Ovary (tissue), 7 donors: ENCODE measurements at regions not wholly inside any gene's neighbourhood (a gene's known extent, or its start where the extent isn't known, plus 50 kb on each side); places are given as distances from the start of the nearest gene placed in this dataset.
"Not testable (repeated sequence)": the region's sequence is repeated elsewhere in the genome, so short reads cannot be mapped to it uniquely, and the experiment has no call there.

Experiments used
- DNase-seq, 5 donors: peaks; one replicate each; pipeline ENCODE4 v3.0.0-alpha.2; 2019 to 2020
- H3K27ac ChIP-seq, 2 donors: fragments of 200-600 bp; one replicate each; pipeline versions ENCODE4 v1.5.1 to v1.8.0; 2019 to 2022
- H3K27me3 ChIP-seq: fragments of 200-600 bp; one replicate; pipeline ENCODE4 v1.8.0; 2022
- H3K36me3 ChIP-seq: fragments of 200-600 bp; sonication (generic); one replicate; pipeline ENCODE4 v1.5.1; 2019
- H3K4me1 ChIP-seq: one replicate; pipeline ENCODE4 v1.8.1; 2013; ENCODE audit warnings: mild to moderate bottlenecking, moderate library complexity; ENCODE audit not compliant: insufficient read depth
- H3K4me3 ChIP-seq: fragments of 200-600 bp; sonication (generic); one replicate; pipeline ENCODE4 v1.5.1; 2017
- H3K9me3 ChIP-seq, 2 donors: fragments of 200-600 bp in 1 of 2; sonication (generic) in 1 of 2; one replicate each; pipeline versions ENCODE4 v1.5.1 to v1.8.1; 2013 to 2019; ENCODE audit warnings: mild to moderate bottlenecking in 1 of 2, moderate library complexity in 1 of 2
- WGBS, 3 donors: extraction: QIAGEN DNeasy Blood & Tissue Kit in 1 of 3; methylation state at CpG; one replicate each; pipeline versions ENCODE4 v1.1.5 to v1.1.7; 2013 to 2017; 5-methylcytosine and 5-hydroxymethylcytosine counted together
- intact Hi-C, 4 donors: fragments of 100-400 bp; cut with DNase I; formaldehyde crosslinking; loops; one replicate each; pipeline versions ENCODE4 v1.11.0 to v1.15.1; 2022 to 2023
- donor health status: DM: no; HTN: no; CAD: no; lungs with moderate emphysema.
- donor health status: DM: no; HTN: no; CAD: no.
- donor health status: Bipolar disorder and iron deficiency.
- donor health status: DM: no; HTN: no; CAD: no.
- donor health status: DM: yes; HTN: yes; CAD: no.

DNA sequence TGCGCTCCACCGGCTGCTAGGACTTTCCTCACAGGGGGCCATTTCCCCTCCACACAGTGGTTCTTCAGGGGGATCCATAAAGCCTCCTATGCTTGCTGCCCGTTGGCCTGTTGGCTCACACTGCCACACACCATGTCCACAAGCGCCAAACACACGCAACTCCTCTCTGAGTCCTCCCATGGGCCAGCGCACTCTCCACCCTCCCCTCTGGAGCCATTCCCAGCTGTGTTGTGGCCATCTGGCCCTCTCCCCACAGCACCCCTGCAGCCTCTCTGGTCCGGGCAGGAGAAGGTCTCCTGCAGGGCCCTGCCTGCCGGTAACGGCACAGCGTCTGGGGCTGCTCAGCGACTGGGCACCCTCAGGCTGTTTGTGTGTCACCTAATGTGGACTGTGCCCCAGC is 4473.3 kb upstream of the OR11H1 start:
- not testable (repeated sequence) for H3K9me3 ChIP-seq, H3K4me1 ChIP-seq

GRCh38 chr22:11055176-11055575 is 4472.8 kb upstream of the OR11H1 start:
- H3K27me3 ChIP-seq, H3K4me1 ChIP-seq, H3K4me3 ChIP-seq, DNase-seq, H3K9me3 ChIP-seq, H3K27ac ChIP-seq, intact Hi-C loops, H3K36me3 ChIP-seq: not testable (repeated sequence)
- 76 to 82% (median 80%) methylated on average over 8 of the region's 8 CpGs for WGBS, 3 donors

More for the DNA sequence above, 4473.3 kb upstream of the OR11H1 start:
- intact Hi-C loops, H3K27ac ChIP-seq, DNase-seq, H3K36me3 ChIP-seq, H3K4me3 ChIP-seq, H3K27me3 ChIP-seq: not testable (repeated sequence)
- 64 to 74% (median 70%) methylated on average over 11 of the region's 11 CpGs for WGBS, 3 donors

DNA sequence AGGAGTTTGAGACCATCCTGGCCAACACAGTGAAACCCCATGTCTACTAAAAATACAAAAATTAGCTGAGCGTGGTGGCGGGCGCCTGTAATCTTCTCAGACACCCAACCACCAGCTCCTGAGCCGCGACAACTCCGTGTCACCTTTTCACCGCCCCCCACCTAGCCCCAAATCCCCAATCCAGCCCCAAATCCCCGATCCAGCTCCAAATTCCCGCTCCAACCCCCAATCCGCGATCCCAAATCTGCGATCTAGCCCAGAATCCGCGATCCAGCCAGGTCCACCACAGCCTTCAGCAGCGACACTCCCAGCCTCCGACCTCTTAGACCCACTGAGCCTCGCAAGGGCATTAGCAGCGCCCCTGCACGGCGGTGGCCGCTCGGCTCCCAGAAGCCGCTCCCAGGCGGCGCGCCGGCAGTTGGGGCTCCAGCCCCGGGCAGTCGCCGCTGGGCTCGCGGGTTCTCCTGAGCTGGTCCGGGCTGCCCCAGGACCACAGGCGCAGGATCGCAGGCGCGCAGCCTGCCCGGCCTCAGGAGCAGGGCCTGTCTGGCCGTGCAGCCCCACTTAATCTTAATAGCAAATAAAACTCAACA is 4469.9 kb upstream of the OR11H1 start:
- H3K36me3 ChIP-seq, H3K4me3 ChIP-seq, DNase-seq, H3K4me1 ChIP-seq, intact Hi-C loops, H3K9me3 ChIP-seq, H3K27ac ChIP-seq, H3K27me3 ChIP-seq: not testable (repeated sequence)
- WGBS, 3 donors, result 71 to 78% (median 77%) methylated on average over 37 to 39 of the region's 39 CpGs

DNA sequence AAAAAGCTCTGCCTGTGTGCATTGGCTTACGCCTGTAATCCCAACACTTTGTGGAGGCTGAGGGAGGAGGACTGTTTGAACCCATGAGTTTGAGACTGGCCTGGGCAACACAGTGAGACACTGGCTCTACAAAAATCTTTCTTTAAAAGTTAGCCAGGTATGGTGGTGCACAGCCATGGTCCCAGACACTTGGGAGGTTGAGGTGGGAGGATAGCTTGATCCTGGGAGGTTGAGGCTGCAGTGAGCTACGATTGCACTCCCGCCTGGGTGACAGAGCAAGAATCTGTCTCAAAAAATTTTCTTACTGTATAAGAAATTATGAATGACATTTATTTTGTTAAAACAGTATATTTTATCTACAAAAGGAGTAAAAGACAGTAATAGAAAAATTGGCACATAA is 4468.9 kb upstream of the OR11H1 start:
- intact Hi-C loops, H3K4me1 ChIP-seq, H3K27me3 ChIP-seq, H3K36me3 ChIP-seq, H3K27ac ChIP-seq, DNase-seq, H3K4me3 ChIP-seq, H3K9me3 ChIP-seq: not testable (repeated sequence)
- 72 to 84% (median 82%) methylated on average over 3 of the region's 3 CpGs for WGBS, 3 donors

- H3K4me1 ChIP-seq, intact Hi-C loops, H3K27me3 ChIP-seq, DNase-seq, H3K36me3 ChIP-seq, H3K9me3 ChIP-seq, H3K27ac ChIP-seq, H3K4me3 ChIP-seq: not testable (repeated sequence)
- 52 to 73% (median 71%) methylated on average over 2 of the region's 2 CpGs for WGBS, 3 donors
Observed at GRCh38 chr22:11060797-11061196, 4467.2 kb upstream of the OR11H1 start.

- intact Hi-C loops, H3K27ac ChIP-seq, H3K27me3 ChIP-seq, H3K4me3 ChIP-seq, H3K4me1 ChIP-seq, DNase-seq, H3K36me3 ChIP-seq, H3K9me3 ChIP-seq: not testable (repeated sequence)
- WGBS, 3 donors, result 32 to 64% (median 55%) methylated on average over 2 to 3 of the region's 3 CpGs
Observed at GRCh38 chr22:11062534-11062933, 4465.5 kb upstream of the OR11H1 start.

DNA sequence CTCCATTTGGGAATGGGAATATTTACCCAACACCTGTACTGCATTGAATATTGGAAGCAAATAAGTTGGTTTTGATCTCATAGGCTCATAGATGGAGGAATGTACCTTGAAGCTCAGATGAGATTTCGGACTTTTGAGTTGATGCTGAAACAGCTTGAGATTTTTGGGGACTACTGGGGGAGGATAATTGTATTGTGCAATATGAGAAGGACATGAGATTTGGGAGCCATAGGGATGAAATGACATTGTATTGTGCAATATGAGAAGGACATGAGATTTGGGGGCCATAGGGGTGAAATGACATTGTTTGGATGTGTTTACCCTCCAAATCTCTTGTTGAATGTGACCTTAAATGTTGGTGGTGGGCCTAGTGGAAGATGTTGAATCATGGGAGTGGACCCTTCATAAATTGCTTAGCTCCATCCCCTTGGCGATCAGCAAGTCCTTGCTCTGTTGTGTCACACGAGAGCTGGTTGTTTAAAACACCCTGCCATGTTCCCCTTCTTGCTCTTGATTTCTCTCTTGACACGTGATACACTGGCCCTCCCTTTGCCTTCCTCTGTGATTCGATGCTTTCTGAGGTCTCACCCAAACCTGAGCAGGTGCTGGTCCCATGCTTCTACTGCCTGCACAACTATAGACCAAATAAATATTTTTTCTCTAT is 4464.8 kb upstream of the OR11H1 start:
- H3K36me3 ChIP-seq, H3K9me3 ChIP-seq, DNase-seq, H3K4me1 ChIP-seq, H3K4me3 ChIP-seq, intact Hi-C loops, H3K27ac ChIP-seq, H3K27me3 ChIP-seq: not testable (repeated sequence)
- 30 to 33% (median 33%) methylated on average over 5 of the region's 5 CpGs for WGBS, 3 donors

DNA sequence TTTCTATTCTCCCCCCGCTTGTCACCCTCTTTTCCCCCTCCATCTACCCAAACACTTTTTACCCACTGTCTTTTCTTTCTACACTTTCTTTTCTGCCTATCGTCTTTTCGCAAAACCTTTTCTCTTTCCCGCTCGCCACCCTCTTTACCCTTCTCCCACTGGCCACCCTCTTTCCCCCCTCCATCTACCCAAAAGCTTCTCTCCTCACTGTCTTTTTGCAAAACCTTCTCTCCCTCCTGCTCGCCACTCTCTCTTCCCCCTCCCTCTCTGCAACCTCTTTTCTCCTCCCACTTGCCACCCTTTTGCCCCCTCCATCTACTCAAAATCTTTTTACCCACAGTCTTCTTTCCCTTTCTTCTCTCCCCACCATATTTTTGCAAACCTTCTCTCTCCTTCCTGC is 4462.8 kb upstream of the OR11H1 start:
- H3K4me3 ChIP-seq, H3K27ac ChIP-seq, H3K27me3 ChIP-seq, H3K4me1 ChIP-seq, DNase-seq, intact Hi-C loops, H3K36me3 ChIP-seq, H3K9me3 ChIP-seq: not testable (repeated sequence)
- 70 to 75% (median 72%) methylated on average over 6 of the region's 6 CpGs for WGBS, 3 donors

GRCh38 chr22:11065876-11066457 is 4462.0 kb upstream of the OR11H1 start:
- DNase-seq, H3K4me3 ChIP-seq, H3K27me3 ChIP-seq, H3K27ac ChIP-seq, H3K9me3 ChIP-seq, H3K36me3 ChIP-seq, intact Hi-C loops, H3K4me1 ChIP-seq: not testable (repeated sequence)
- 73 to 81% (median 78%) methylated on average over 18 of the region's 18 CpGs for WGBS, 3 donors
